GM13977 (cell line): ENCODE measurements at regions not wholly inside any gene's neighbourhood (a gene's known extent, or its start where the extent isn't known, plus 50 kb on each side); places are given as distances from the start of the nearest gene placed in this dataset.

Experiments
- DNase-seq: peaks from one replicate; pipeline ENCODE4 v3.0.0; 2012; ENCODE audit warnings: low spot score
- CTCF ChIP-seq: IDR thresholded peaks from 2 replicates; pipeline ENCODE4 v1.5.1; 2012; ENCODE audit warnings: mild to moderate bottlenecking, control low read depth; ENCODE audit not compliant: insufficient read depth; ENCODE audit errors: extremely low read depth, missing control alignments
- in situ Hi-C: fragments of 300-500 bp; cut with MboI; formaldehyde crosslinking; loops from one replicate; pipeline ENCODE4 v1.12.0; 2022; ENCODE audit warnings: low sequenced_read_pairs, low pct_unique_long_range_greater_than_20kb, mixed read lengths, inconsistent platforms; ENCODE audit not compliant: unreplicated experiment

- no peak for TF ChIP-seq CTCF
- no peak for DNase-seq
- in situ Hi-C loops: no loop called here
These were observed 606.5 kb downstream of the UQCRFS1 start for GRCh38 chr19:28606269-28607032.

- DNase-seq: no peak
- in situ Hi-C loops: no loop called here
These were observed 607.3 kb downstream of the UQCRFS1 start for GRCh38 chr19:28605501-28606268.

GRCh38 chr19:28603453-28603852 lies 609.5 kb downstream of the UQCRFS1 start:
- no peak for DNase-seq
- TF ChIP-seq CTCF: no peak
- in situ Hi-C loops: no loop called here

More at GRCh38 chr19:28605501-28606268, 607.3 kb downstream of the UQCRFS1 start:
- no peak for TF ChIP-seq CTCF

GRCh38 chr19:28602675-28603298 lies 610.2 kb downstream of the UQCRFS1 start:
- in situ Hi-C loops: no loop called here
- no peak for DNase-seq
- TF ChIP-seq CTCF: no peak

- TF ChIP-seq CTCF: no peak
- in situ Hi-C loops: no loop called here
- DNase-seq: no peak
These were observed 611.1 kb downstream of the UQCRFS1 start for GRCh38 chr19:28601723-28602440.

GRCh38 chr19:28598861-28599260 lies 614.1 kb downstream of the UQCRFS1 start:
- no peak for TF ChIP-seq CTCF
- DNase-seq: no peak
- in situ Hi-C loops: no loop called here
